ENCODE measurements at regions not wholly inside any gene's neighbourhood (a gene's known extent, or its start where the extent isn't known, plus 50 kb on each side); places are given as distances from the start of the nearest gene placed in this dataset.

GRCh38 chrX:40968180-40968579 is 117.1 kb upstream of the USP9X start:
- no peaks in the 10 kb centered on the region for H3K36me3 ChIP-seq (replicated peaks; ENCODE audit: low read depth, low read length)
- H2AFZ ChIP-seq (ENCODE audit: low read depth, low read length), result no peak overlapping the region
- H3K27me3 ChIP-seq (ENCODE audit: low read depth, low read length), result no peaks in the 10 kb centered on the region
- no peaks in the 10 kb centered on the region for H3K4me1 ChIP-seq (ENCODE audit: low read length)
- no peak overlapping the region for H3K4me3 ChIP-seq (ENCODE audit: low read length)
- no peak overlapping the region for H3K9ac ChIP-seq (ENCODE audit: low read length)
- no peaks in the 10 kb centered on the region for H4K20me1 ChIP-seq (ENCODE audit: insufficient read depth, low read length)
- H3K79me2 ChIP-seq (ENCODE audit: low read length), result no peaks in the 10 kb centered on the region
- H3K27ac ChIP-seq (ENCODE audit: low read length), result no peak overlapping the region
- H3K4me2 ChIP-seq (ENCODE audit: low read length), result no peak overlapping the region
- 0 out of 2 replicates have a peak, but pooled peaks cover 5% of the 10 kb centered on the region for H3K9me3 ChIP-seq (ENCODE audit: insufficient read depth, low read length)
- TF ChIP-seq EZH2phosphoT487 (IDR thresholded peaks at IDR 0.05; ENCODE audit: low read depth), result no peak
- no peak for TF ChIP-seq CTCF (IDR thresholded peaks at IDR 0.05; ENCODE audit: low read depth, low read length)

DNA sequence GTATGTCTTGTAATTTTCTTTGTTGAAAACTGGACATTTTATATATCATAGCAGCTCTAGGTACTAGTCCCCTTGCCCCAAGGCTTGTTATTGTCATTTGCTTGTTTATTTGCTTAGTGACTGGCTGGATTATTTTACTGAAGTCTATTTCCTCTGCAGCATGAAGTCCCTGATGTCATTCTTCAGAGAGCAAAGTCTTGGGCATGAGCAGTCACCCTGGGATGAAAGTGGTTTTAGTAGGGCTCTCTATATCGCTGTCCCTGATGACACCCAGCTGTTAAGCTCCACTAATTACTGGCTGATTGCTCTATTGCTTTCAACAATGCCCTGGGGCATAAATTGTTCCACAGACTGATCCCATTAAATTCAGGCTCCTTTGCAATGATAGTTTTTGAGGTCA is 113.5 kb upstream of the USP9X start:
- Histone ChIP-seq H3K79me2 (ENCODE audit: low read length) (no peaks in the 10 kb centered on the region), H3K4me3 (ENCODE audit: low read length) (no peak overlapping the region), H3K4me2 (ENCODE audit: low read length) (no peak overlapping the region), H3K27me3 (ENCODE audit: low read depth, low read length) (no peaks in the 10 kb centered on the region), H4K20me1 (ENCODE audit: insufficient read depth, low read length) (no peaks in the 10 kb centered on the region), H3K36me3 (replicated peaks; ENCODE audit: low read depth, low read length) (no peaks in the 10 kb centered on the region), H3K4me1 (ENCODE audit: low read length) (no peaks in the 10 kb centered on the region), H3K27ac (ENCODE audit: low read length) (no peak overlapping the region), H2AFZ (ENCODE audit: low read depth, low read length) (no peak overlapping the region), H3K9ac (ENCODE audit: low read length) (no peak overlapping the region), H3K9me3 (ENCODE audit: insufficient read depth, low read length) (no peaks in the 10 kb centered on the region)
- TF ChIP-seq EZH2phosphoT487 (IDR thresholded peaks at IDR 0.05; ENCODE audit: low read depth) (no peak), CTCF (IDR thresholded peaks at IDR 0.05; ENCODE audit: low read depth, low read length) (no peak)

DNA sequence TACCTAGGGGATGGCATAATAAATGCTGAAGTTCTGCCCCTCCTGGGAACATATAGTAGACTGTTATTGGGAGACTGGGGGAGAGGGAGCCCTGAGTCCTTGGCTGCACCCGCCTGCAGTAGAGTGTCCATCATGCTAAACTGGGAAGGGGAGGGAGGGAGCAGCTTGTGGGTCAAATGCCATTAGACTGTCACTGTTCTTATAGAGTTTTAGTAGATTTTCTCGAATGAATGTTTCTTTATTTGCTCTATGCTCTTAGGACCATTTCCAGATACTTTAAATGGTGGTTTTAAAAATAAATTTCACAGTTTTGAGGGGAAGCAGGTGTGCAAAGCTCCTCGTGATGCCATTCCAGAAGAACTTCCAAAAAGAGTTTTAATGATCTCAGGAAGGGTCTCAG is 111.6 kb upstream of the USP9X start:
- TF ChIP-seq CTCF (IDR thresholded peaks at IDR 0.05; ENCODE audit: low read depth, low read length) (no peak), EZH2phosphoT487 (IDR thresholded peaks at IDR 0.05; ENCODE audit: low read depth) (no peak)
- Histone ChIP-seq H3K79me2 (ENCODE audit: low read length) (no peaks in the 10 kb centered on the region), H3K27ac (ENCODE audit: low read length) (no peak overlapping the region), H3K4me2 (ENCODE audit: low read length) (no peak overlapping the region), H3K4me1 (ENCODE audit: low read length) (no peaks in the 10 kb centered on the region), H4K20me1 (ENCODE audit: insufficient read depth, low read length) (no peaks in the 10 kb centered on the region), H2AFZ (ENCODE audit: low read depth, low read length) (no peak overlapping the region), H3K9ac (ENCODE audit: low read length) (no peak overlapping the region), H3K36me3 (replicated peaks; ENCODE audit: low read depth, low read length) (no peaks in the 10 kb centered on the region), H3K4me3 (ENCODE audit: low read length) (no peak overlapping the region), H3K9me3 (ENCODE audit: insufficient read depth, low read length) (no peaks in the 10 kb centered on the region), H3K27me3 (ENCODE audit: low read depth, low read length) (no peaks in the 10 kb centered on the region)

- H3K79me2 ChIP-seq (ENCODE audit: low read length), result no peaks in the 10 kb centered on the region
- no peaks in the 10 kb centered on the region for H3K9me3 ChIP-seq (ENCODE audit: insufficient read depth, low read length)
- no peak overlapping the region for H3K4me2 ChIP-seq (ENCODE audit: low read length)
- no peaks in the 10 kb centered on the region for H3K4me1 ChIP-seq (ENCODE audit: low read length)
- H3K36me3 ChIP-seq (replicated peaks; ENCODE audit: low read depth, low read length), result no peaks in the 10 kb centered on the region
- H2AFZ ChIP-seq (ENCODE audit: low read depth, low read length), result no peak overlapping the region
- H3K27ac ChIP-seq (ENCODE audit: low read length), result no peak overlapping the region
- no peak overlapping the region for H3K4me3 ChIP-seq (ENCODE audit: low read length)
- TF ChIP-seq EZH2phosphoT487 (IDR thresholded peaks at IDR 0.05; ENCODE audit: low read depth) (no peak), CTCF (IDR thresholded peaks at IDR 0.05; ENCODE audit: low read depth, low read length) (no peak)
- no peaks in the 10 kb centered on the region for H4K20me1 ChIP-seq (ENCODE audit: insufficient read depth, low read length)
- no peak overlapping the region for H3K9ac ChIP-seq (ENCODE audit: low read length)
- no peaks in the 10 kb centered on the region for H3K27me3 ChIP-seq (ENCODE audit: low read depth, low read length)
These were observed 109.3 kb upstream of the USP9X start for GRCh38 chrX:40975951-40976350.
